Vagina (tissue), 2 donors: ENCODE measurements at regions not wholly inside any gene's neighbourhood (a gene's known extent, or its start where the extent isn't known, plus 50 kb on each side); places are given as distances from the start of the nearest gene placed in this dataset.

ENCODE experiments used
- DNase-seq, 2 donors: peaks; one replicate each; pipeline ENCODE4 v3.0.0-alpha.2; 2017; ENCODE audit errors: extremely low spot score in 2 of 2
- H3K27ac ChIP-seq: fragments of 200-600 bp; sonication (generic); one replicate; pipeline ENCODE4 v1.5.1; 2019
- H3K27me3 ChIP-seq: fragments of 200-600 bp; sonication (generic); one replicate; pipeline ENCODE4 v1.5.1; 2019
- H3K36me3 ChIP-seq, 2 donors: fragments of 200-600 bp; sonication (generic); one replicate each; pipeline ENCODE4 v1.5.1; 2017 to 2019
- H3K4me1 ChIP-seq: fragments of 200-600 bp; sonication (generic); one replicate; pipeline ENCODE4 v1.5.1; 2019
- H3K4me3 ChIP-seq, 2 donors: fragments of 200-600 bp; sonication (generic); 1 replicate in 1 of 2; 2 replicates in 1 of 2; pipeline ENCODE4 v1.5.1; 2016 to 2019
- H3K9me3 ChIP-seq: fragments of 200-600 bp; sonication (generic); one replicate; pipeline ENCODE4 v1.5.1; 2019
- CTCF ChIP-seq, 3 experiments: fragments of 450-650 bp in 2 of 3; fragments of 200-600 bp in 1 of 3; sonication (generic) in 1 of 3; IDR thresholded peaks; one replicate each; pipeline ENCODE4 v1.5.1; 2017 to 2019; ENCODE audit warnings: antibody characterized with exemption in 3 of 3, mild to moderate bottlenecking in 2 of 3, moderate library complexity in 2 of 3
- POLR2A ChIP-seq, 2 donors: fragments of 450-650 bp; IDR thresholded peaks; one replicate each; pipeline ENCODE4 v1.6.1; 2017; ENCODE audit warnings: antibody characterized with exemption in 2 of 2, mild to moderate bottlenecking in 2 of 2, moderate library complexity in 2 of 2
- POLR2AphosphoS5 ChIP-seq, 2 donors: sonication (generic); formaldehyde crosslinking; IDR thresholded peaks; one replicate each; pipeline ENCODE4 v1.9.0; 2017; ENCODE audit warnings: antibody characterized with exemption in 2 of 2, mild to moderate bottlenecking in 2 of 2, low read depth in 1 of 2; ENCODE audit not compliant: insufficient read depth in 1 of 2
- intact Hi-C: fragments of 100-400 bp; cut with DNase I; formaldehyde crosslinking; loops from one replicate; pipeline ENCODE4 v1.15.1; 2023

GRCh38 chr4:138406876-138407275 lies 164.7 kb upstream of the SLC7A11 start:
- no peaks in the 10 kb centered on the region for H3K9me3 ChIP-seq
- peaks cover 16% of the 10 kb centered on the region for H3K4me1 ChIP-seq
- H3K36me3 ChIP-seq: no peaks in the 10 kb centered on the region
- no peak for DNase-seq
- TF ChIP-seq CTCF (IDR thresholded peaks at IDR 0.05): no peak
- TF ChIP-seq POLR2A (IDR thresholded peaks at IDR 0.05): no peak
- no peak for TF ChIP-seq POLR2AphosphoS5 (IDR thresholded peaks at IDR 0.05; ENCODE audit: insufficient read depth in 1 of 2, low read depth in 1 of 2)
- no peaks in the 10 kb centered on the region for H3K27me3 ChIP-seq
- H3K27ac ChIP-seq: no peak overlapping the region
- intact Hi-C loops: no loop called here
- H3K4me3 ChIP-seq: no peak overlapping the region

- Histone ChIP-seq H3K36me3 (no peaks in the 10 kb centered on the region), H3K27me3 (no peaks in the 10 kb centered on the region), H3K4me1 (peaks cover 16% of the 10 kb centered on the region), H3K27ac (no peak overlapping the region), H3K9me3 (no peaks in the 10 kb centered on the region), H3K4me3 (no peak overlapping the region)
- no peak for TF ChIP-seq POLR2A (IDR thresholded peaks at IDR 0.05)
- TF ChIP-seq POLR2AphosphoS5 (IDR thresholded peaks at IDR 0.05; ENCODE audit: insufficient read depth in 1 of 2, low read depth in 1 of 2): no peak
- no peak for DNase-seq
- intact Hi-C loops: no loop called here
Observed at GRCh38 chr4:138405934-138406567, 163.9 kb upstream of the SLC7A11 start.

GRCh38 chr4:138405466-138405891 lies 163.3 kb upstream of the SLC7A11 start:
- H3K27ac ChIP-seq: no peak overlapping the region
- TF ChIP-seq POLR2AphosphoS5 (IDR thresholded peaks at IDR 0.05; ENCODE audit: insufficient read depth in 1 of 2, low read depth in 1 of 2) (no peak), POLR2A (IDR thresholded peaks at IDR 0.05) (no peak), CTCF (IDR thresholded peaks at IDR 0.05) (no peak)
- H3K27me3 ChIP-seq: no peaks in the 10 kb centered on the region
- H3K36me3 ChIP-seq: no peaks in the 10 kb centered on the region
- no peaks in the 10 kb centered on the region for H3K9me3 ChIP-seq
- H3K4me1 ChIP-seq: peaks cover 16% of the 10 kb centered on the region
- no peak for DNase-seq
- intact Hi-C loops: no loop called here
- H3K4me3 ChIP-seq: no peak overlapping the region

- intact Hi-C loops: no loop called here
- Histone ChIP-seq H3K27ac (no peak overlapping the region), H3K36me3 (no peaks in the 10 kb centered on the region), H3K4me1 (peaks cover 16% of the 10 kb centered on the region), H3K27me3 (no peaks in the 10 kb centered on the region), H3K9me3 (no peaks in the 10 kb centered on the region), H3K4me3 (no peak overlapping the region)
- no peak for DNase-seq
- TF ChIP-seq CTCF (IDR thresholded peaks at IDR 0.05): no peak
- TF ChIP-seq POLR2AphosphoS5 (IDR thresholded peaks at IDR 0.05; ENCODE audit: insufficient read depth in 1 of 2, low read depth in 1 of 2): no peak
- TF ChIP-seq POLR2A (IDR thresholded peaks at IDR 0.05): no peak
Observed at GRCh38 chr4:138404801-138405200, 162.7 kb upstream of the SLC7A11 start.

- Histone ChIP-seq H3K9me3 (no peaks in the 10 kb centered on the region), H3K27ac (no peak overlapping the region), H3K27me3 (no peaks in the 10 kb centered on the region), H3K4me3 (no peak overlapping the region), H3K4me1 (peaks cover 16% of the 10 kb centered on the region), H3K36me3 (no peaks in the 10 kb centered on the region)
- TF ChIP-seq POLR2AphosphoS5 (IDR thresholded peaks at IDR 0.05; ENCODE audit: insufficient read depth in 1 of 2, low read depth in 1 of 2) (no peak), POLR2A (IDR thresholded peaks at IDR 0.05) (no peak), CTCF (IDR thresholded peaks at IDR 0.05) (no peak)
- intact Hi-C loops: no loop called here
- DNase-seq: no peak
Observed at GRCh38 chr4:138404251-138404650, 162.1 kb upstream of the SLC7A11 start.
